NCI-H1417 treated with DMSO at 0.1 percent for 48 hours (cell line): ENCODE measurements at regions not wholly inside any gene's neighbourhood (a gene's known extent, or its start where the extent isn't known, plus 50 kb on each side); places are given as distances from the start of the nearest gene placed in this dataset.

Experiments used
- DNase-seq: peaks from one replicate; lab custom pipeline; 2025; lab: John Stamatoyannopoulos, UW

- no peak for DNase-seq
These were observed 550.5 kb downstream of the MMUT start for GRCh38 chr6:48912503-48912902.

DNA sequence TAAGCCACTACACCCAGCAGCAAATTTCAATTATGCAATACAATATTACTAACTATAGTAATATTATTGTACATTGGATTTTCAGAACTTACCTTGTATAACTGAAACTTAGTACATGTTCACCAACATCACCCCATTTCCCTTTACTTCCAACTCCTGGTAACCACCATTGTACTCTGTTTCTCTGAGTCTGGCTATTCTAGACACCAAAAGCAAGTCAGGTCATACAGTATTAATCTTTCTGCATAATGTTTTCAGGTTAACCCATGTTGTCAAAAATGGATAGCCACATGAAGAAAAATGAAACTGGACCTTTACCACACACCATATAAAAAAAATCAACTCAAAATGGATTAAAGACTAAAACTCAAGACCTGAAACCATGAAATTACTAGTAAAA is 558.2 kb downstream of the MMUT start:
- DNase-seq = no peak

DNA sequence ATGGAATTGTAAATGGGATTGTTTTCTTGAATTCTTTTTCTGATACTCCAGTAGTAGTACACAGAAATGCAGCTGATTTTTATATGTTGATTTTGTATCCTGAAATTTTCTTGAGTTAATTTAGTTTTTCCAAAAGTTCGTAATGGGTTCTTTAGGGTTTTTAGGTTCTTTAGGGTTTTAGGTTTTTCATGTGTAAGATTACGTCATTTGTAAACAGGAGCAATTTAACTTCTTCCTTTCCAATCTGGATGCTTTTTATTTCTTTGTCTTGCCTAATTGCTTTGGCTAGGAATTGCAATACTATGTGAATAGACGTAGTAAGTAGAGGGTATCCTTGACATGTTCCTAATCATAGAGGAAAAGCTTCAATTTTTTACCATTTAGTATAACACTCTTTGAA is 568.6 kb downstream of the MMUT start:
- DNase-seq = no peak

GRCh38 chr6:48893048-48893447 is 570.0 kb downstream of the MMUT start:
- DNase-seq = no peak

GRCh38 chr6:48891308-48891707 is 571.7 kb downstream of the MMUT start:
- DNase-seq = no peak

- DNase-seq = no peak
These were observed 573.6 kb downstream of the MMUT start for GRCh38 chr6:48889429-48889828.

- no peak for DNase-seq
These were observed 579.9 kb downstream of the MMUT start for GRCh38 chr6:48883116-48883515.

- DNase-seq = no peak
These were observed 581.5 kb downstream of the MMUT start for GRCh38 chr6:48881551-48881950.

- no peak for DNase-seq
These were observed 593.5 kb downstream of the MMUT start for GRCh38 chr6:48869595-48869994.

GRCh38 chr6:48866682-48867081 is 596.4 kb downstream of the MMUT start:
- no peak for DNase-seq

- DNase-seq = no peak
These were observed 602.9 kb downstream of the MMUT start for GRCh38 chr6:48860175-48860574.

- peak; percentile 9 for DNase-seq
These were observed 603.4 kb downstream of the MMUT start for GRCh38 chr6:48859562-48860123.

- no peak for DNase-seq
These were observed 617.8 kb downstream of the MMUT start for GRCh38 chr6:48845219-48845618.

GRCh38 chr6:48844696-48845095 is 618.4 kb downstream of the MMUT start:
- DNase-seq = no peak

DNA sequence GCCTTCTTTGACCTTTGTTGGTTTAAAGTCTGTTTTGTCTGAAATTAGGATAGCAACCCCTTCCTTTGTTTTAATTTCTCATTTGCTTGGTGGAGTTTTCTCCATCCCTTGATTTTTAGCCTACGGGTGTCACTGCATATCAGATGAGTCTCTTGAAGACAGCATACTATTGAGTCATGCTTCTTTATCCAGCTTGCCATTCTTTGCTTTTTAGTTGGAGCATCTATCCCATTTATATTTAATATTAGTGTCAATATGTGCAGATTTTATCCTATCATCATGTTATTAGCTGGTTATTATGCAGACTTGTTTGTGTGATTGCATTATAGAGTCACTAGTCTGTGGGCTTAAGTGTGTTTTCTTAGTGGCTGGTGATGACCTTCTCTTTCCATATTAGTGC is 622.2 kb downstream of the MMUT start:
- no peak for DNase-seq

- no peak for DNase-seq
These were observed 623.8 kb downstream of the MMUT start for GRCh38 chr6:48839206-48839605.

DNA sequence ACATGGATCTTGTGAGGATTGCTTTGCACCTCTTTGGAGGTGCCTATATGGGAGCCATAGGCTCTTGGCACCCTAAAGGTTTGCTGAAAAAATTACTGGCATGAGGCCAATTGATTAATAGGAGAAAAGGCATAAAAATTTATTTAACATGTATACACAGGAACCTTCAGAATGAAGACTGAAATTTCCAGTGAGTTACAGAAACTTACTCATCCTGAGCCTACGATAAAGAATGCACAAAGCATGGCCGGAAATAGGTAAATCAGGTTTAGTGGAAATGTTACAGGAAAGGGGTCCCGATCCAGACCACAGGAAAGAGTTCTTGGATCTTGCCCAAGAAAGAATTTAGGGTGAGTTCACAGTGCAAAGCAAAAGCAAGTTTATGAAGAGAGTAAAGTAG is 625.3 kb downstream of the MMUT start:
- DNase-seq = no peak

DNA sequence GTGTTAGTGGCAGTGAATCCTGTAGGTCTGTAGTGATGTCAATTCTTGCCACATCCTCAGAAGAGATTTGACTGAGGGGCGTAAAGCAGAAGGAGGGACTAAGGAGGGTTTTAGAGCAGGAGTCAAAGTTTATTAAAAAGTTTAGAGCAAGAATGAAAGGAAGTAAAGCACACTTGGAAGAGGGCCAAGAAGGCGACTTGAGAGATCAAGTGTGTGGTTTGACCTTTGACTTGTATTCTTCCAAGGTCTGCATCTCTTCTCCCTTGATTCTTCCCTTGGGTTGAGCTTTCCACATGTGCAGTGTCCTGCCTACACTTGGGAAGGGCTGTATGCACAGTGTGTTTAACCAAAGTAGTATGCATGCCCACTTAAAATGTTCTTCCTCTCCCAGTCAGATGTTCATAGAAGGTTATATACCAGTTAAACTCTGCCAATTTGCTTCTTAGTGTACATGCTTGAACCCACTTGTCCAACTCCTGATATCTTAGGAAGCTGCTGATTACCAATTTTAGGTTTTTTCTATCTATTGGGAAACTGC is 627.6 kb downstream of the MMUT start:
- no peak for DNase-seq

- DNase-seq = no peak
These were observed 628.3 kb downstream of the MMUT start for GRCh38 chr6:48834706-48835105.

DNA sequence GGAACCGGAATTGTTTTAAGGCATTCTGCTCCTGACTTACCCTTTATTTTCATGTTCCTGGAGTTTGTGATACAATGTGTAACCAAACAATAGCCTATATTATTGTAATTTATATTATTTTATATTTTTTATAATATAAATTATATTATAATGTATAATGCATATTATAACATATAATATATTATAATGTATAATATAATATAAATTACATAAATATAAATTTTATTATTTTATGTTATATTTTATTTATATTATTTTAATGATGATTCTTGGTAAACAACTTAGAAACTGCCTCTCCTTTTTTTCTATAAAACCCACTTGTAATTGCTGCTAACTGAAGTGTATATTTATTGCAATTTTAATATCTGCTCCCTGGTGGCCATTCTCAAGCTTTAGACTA is 629.1 kb downstream of the MMUT start:
- no peak for DNase-seq

DNA sequence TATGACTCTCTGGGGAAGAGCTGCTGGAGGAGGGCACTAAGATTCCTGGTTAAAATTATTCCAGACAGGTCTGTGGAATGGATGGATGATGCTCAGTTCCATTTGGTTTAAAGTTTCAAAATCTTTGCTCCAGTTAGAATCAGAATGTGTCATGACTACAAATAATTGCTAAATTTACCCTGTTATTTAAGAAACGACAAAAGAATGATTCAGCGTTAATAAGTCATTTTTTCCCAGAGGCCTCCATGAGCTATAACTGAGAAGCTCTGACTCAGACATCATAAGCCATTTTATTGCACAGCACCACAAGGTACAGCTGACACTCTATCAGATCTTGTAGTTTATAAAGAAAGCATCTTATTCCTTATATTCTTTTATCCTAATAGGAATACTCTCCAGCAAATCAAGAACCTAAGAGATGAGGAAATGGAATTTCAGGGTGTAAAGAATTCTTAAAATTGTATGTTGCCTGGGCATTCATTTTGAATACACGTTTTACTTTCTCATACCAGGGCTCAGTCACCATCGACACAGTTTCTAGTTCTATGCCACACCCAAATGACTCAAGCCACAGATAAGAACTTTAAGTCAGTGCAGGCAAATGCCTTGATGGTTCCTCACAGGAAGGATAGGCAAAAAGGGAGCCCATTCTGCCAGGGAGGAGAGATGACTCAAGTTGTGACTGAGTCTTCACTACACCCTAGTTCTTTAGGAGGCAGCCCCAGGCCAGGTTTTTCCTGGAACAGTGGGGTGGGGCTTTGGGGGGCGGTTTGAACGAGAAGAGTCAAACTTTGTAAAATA is 636.0 kb downstream of the MMUT start:
- DNase-seq = no peak

GRCh38 chr6:48826152-48826515 is 636.9 kb downstream of the MMUT start:
- no peak for DNase-seq

DNA sequence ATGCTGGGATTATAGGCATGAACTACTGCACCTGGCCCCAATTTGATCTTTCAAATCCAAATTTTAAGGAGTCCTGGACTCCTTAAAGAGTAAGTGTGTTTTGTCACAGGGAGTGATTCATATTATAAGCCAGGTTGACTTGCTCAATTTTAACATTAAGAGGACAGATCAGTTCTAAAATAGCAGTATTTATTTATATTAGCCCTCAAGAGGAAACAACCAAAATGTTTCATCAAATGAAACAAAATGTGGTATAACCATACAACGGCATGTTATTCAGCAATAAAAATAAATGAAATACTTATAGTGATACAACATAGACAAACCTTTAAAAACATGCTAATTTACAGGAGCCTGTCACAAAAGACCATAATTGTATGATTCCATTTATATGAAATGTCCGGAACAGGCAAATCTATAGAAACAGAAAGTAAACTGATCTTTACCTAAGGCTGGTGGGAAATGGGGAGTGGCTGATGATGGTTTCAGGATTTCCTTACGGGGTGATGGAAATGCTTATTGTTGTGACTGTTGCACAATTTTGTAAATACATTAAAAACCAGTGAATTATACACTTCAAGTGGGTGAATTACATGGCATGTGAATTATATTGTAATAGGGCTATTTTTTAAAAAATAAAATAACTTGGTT is 637.4 kb downstream of the MMUT start:
- no peak for DNase-seq
